DOHH2 (cell line): ENCODE measurements at regions not wholly inside any gene's neighbourhood (a gene's known extent, or its start where the extent isn't known, plus 50 kb on each side); places are given as distances from the start of the nearest gene placed in this dataset.

Source experiments
- CTCF ChIP-seq: fragments of 200-600 bp; sonication (generic); IDR thresholded peaks from one replicate; pipeline ENCODE4 v1.5.1; 2014; ENCODE audit warnings: antibody characterized with exemption, mild to moderate bottlenecking, low read depth, low read length; ENCODE audit not compliant: poor library complexity, severe bottlenecking
- EZH2phosphoT487 ChIP-seq: fragments of 200-600 bp; sonication (generic); IDR thresholded peaks from 2 replicates; pipeline ENCODE4 v1.6.1; 2017; ENCODE audit warnings: borderline replicate concordance, mild to moderate bottlenecking, antibody characterized with exemption, low read length, moderate library complexity, mixed read lengths

- TF ChIP-seq CTCF (no peak), EZH2phosphoT487 (no peak)
Observed at GRCh38 chr2:58425368-58425767, 184.2 kb upstream of the FANCL start.
